Neural cell (in vitro differentiated cells): ENCODE measurements at regions not wholly inside any gene's neighbourhood (a gene's known extent, or its start where the extent isn't known, plus 50 kb on each side); places are given as distances from the start of the nearest gene placed in this dataset.

Experiments used
- H2AFZ ChIP-seq: fragments of 200-600, 300-800 bp; sonication (generic), shearing (Covaris generic); 2 replicates; pipeline ENCODE4 v1.6.0; 2014; ENCODE audit warnings: low read depth, mild to moderate bottlenecking, antibody characterized with exemption, low read length, moderate library complexity
- H3F3A ChIP-seq: fragments of 200-600 bp; shearing (Covaris generic); 2 replicates; pipeline ENCODE4 v1.6.1; 2016; ENCODE audit warnings: mild to moderate bottlenecking, moderate library complexity, mixed read lengths, antibody characterized with exemption, low read length; ENCODE audit not compliant: insufficient read depth, poor library complexity, severe bottlenecking
- H3K27ac ChIP-seq: fragments of 200-600, 300-800 bp; sonication (generic), shearing (Covaris generic); 2 replicates; pipeline ENCODE4 v1.5.1; 2014; ENCODE audit warnings: mild to moderate bottlenecking, low read length, moderate library complexity
- H3K27me3 ChIP-seq: fragments of 300-800, 200-600 bp; sonication (generic), shearing (Covaris generic); 2 replicates; pipeline ENCODE4 v1.6.0; 2014; ENCODE audit warnings: mild to moderate bottlenecking, low read depth, low read length, moderate library complexity; ENCODE audit not compliant: insufficient read depth
- H3K36me3 ChIP-seq: fragments of 300-800, 200-600 bp; sonication (generic), shearing (Covaris generic); 2 replicates; pipeline ENCODE4 v1.5.1; 2014; ENCODE audit warnings: mild to moderate bottlenecking, antibody characterized with exemption, low read length, moderate library complexity; ENCODE audit not compliant: insufficient read depth
- H3K4me2 ChIP-seq: fragments of 300-800, 200-600 bp; sonication (generic), shearing (Covaris generic); 2 replicates; pipeline ENCODE4 v1.6.0; 2014; ENCODE audit warnings: mild to moderate bottlenecking, low read length
- H3K4me3 ChIP-seq: fragments of 300-800, 200-600 bp; sonication (generic), shearing (Covaris generic); 2 replicates; pipeline ENCODE4 v1.5.1; 2014; ENCODE audit warnings: mild to moderate bottlenecking, low read length, moderate library complexity
- H3K79me2 ChIP-seq: fragments of 200-600 bp; shearing (Covaris generic); replicated peaks from 2 replicates; pipeline ENCODE4 v1.6.0; 2014; ENCODE audit warnings: mild to moderate bottlenecking, low read length, moderate library complexity; ENCODE audit not compliant: insufficient read depth
- H3K9ac ChIP-seq: fragments of 300-800, 200-600 bp; sonication (generic), shearing (Covaris generic); 2 replicates; pipeline ENCODE4 v1.6.1; 2016; ENCODE audit warnings: mild to moderate bottlenecking, low read length, mixed read lengths
- H3K9me2 ChIP-seq: fragments of 200-600 bp; shearing (Covaris generic); 2 replicates; pipeline ENCODE4 v1.6.1; 2016; ENCODE audit warnings: mild to moderate bottlenecking, low read length, mixed read lengths; ENCODE audit not compliant: insufficient read depth
- H3K9me3 ChIP-seq: fragments of 200-600, 300-800 bp; sonication (generic), shearing (Covaris generic); 2 replicates; pipeline ENCODE4 v1.6.1; 2016; ENCODE audit warnings: mild to moderate bottlenecking, mixed run types, low read length, moderate library complexity, mixed read lengths
- H4K20me1 ChIP-seq: fragments of 200-600 bp; shearing (Covaris generic); 2 replicates; pipeline ENCODE4 v1.6.1; 2016; ENCODE audit warnings: mild to moderate bottlenecking, mixed run types; ENCODE audit not compliant: insufficient read depth
- CTCF ChIP-seq: fragments of 450-650 bp; IDR thresholded peaks from 2 replicates; pipeline ENCODE4 v1.5.1; 2014; ENCODE audit warnings: antibody characterized with exemption, mild to moderate bottlenecking, moderate library complexity; ENCODE audit not compliant: poor library complexity, severe bottlenecking
- EP300 ChIP-seq: fragments of 450-650 bp; conservative IDR thresholded peaks from 2 replicates; pipeline ENCODE4 v1.6.1; 2014; ENCODE audit warnings: antibody characterized with exemption, mild to moderate bottlenecking, moderate library complexity; ENCODE audit not compliant: poor library complexity, severe bottlenecking
- EZH2 ChIP-seq: fragments of 200-600, 300-800 bp; shearing (Covaris generic), sonication (generic); IDR thresholded peaks from 2 replicates; pipeline ENCODE4 v1.6.1; 2014; ENCODE audit warnings: antibody characterized with exemption, low read length, borderline replicate concordance, mild to moderate bottlenecking; ENCODE audit not compliant: insufficient read depth, poor library complexity, severe bottlenecking
- MXI1 ChIP-seq: fragments of 450-650 bp; conservative IDR thresholded peaks from 2 replicates; pipeline ENCODE4 v1.6.1; 2014; ENCODE audit warnings: antibody characterized with exemption, mild to moderate bottlenecking; ENCODE audit not compliant: poor library complexity, severe bottlenecking
- POLR2AphosphoS5 ChIP-seq: IDR thresholded peaks from 2 replicates; pipeline ENCODE4 v1.6.1; 2012
- RAD21 ChIP-seq: fragments of 450-650 bp; conservative IDR thresholded peaks from 2 replicates; pipeline ENCODE4 v1.6.1; 2014; ENCODE audit warnings: antibody characterized with exemption, mild to moderate bottlenecking, moderate library complexity
- REST ChIP-seq: IDR thresholded peaks from 2 replicates; pipeline ENCODE4 v1.6.1; 2012; ENCODE audit warnings: borderline replicate concordance
- SMC3 ChIP-seq: fragments of 450-650 bp; conservative IDR thresholded peaks from 2 replicates; pipeline ENCODE4 v1.6.1; 2014; ENCODE audit warnings: antibody characterized with exemption, mild to moderate bottlenecking, moderate library complexity; ENCODE audit not compliant: poor library complexity
- TAF1 ChIP-seq: IDR thresholded peaks from 2 replicates; pipeline ENCODE4 v1.6.1; 2012; ENCODE audit warnings: low read depth

- no peak overlapping the region for H3K27ac ChIP-seq
- no peaks in the 10 kb centered on the region for H3K9me2 ChIP-seq
- H3K4me3 ChIP-seq = no peak overlapping the region
- no peaks in the 10 kb centered on the region for H3K36me3 ChIP-seq
- TF ChIP-seq CTCF = no peak
- no peak for TF ChIP-seq MXI1
- TF ChIP-seq EZH2 = no peak
- TF ChIP-seq EP300 = no peak
- no peak for TF ChIP-seq SMC3
- no peak for TF ChIP-seq REST
- TF ChIP-seq TAF1 = no peak
- no peak for TF ChIP-seq RAD21
- no peak for TF ChIP-seq POLR2AphosphoS5
- H3F3A ChIP-seq = no peaks in the 10 kb centered on the region
- no peak overlapping the region for H3K4me2 ChIP-seq
- no peak overlapping the region for H3K9ac ChIP-seq
- no peak overlapping the region for H2AFZ ChIP-seq
- H3K79me2 ChIP-seq = no peaks in the 10 kb centered on the region
- H3K9me3 ChIP-seq = no peaks in the 10 kb centered on the region
- H4K20me1 ChIP-seq = no peaks in the 10 kb centered on the region
- no peaks in the 10 kb centered on the region for H3K27me3 ChIP-seq
Measured at GRCh38 chr7:18337048-18337809, 158.3 kb upstream of the HDAC9 start.

GRCh38 chr7:18338910-18339523 is 156.5 kb upstream of the HDAC9 start:
- no peaks in the 10 kb centered on the region for H3F3A ChIP-seq
- H3K36me3 ChIP-seq = no peaks in the 10 kb centered on the region
- no peaks in the 10 kb centered on the region for H3K9me3 ChIP-seq
- H3K79me2 ChIP-seq = no peaks in the 10 kb centered on the region
- no peak overlapping the region for H3K4me2 ChIP-seq
- TF ChIP-seq TAF1 = no peak
- TF ChIP-seq SMC3 = no peak
- no peak for TF ChIP-seq EP300
- TF ChIP-seq EZH2 = no peak
- TF ChIP-seq REST = no peak
- TF ChIP-seq CTCF = no peak
- no peak for TF ChIP-seq MXI1
- TF ChIP-seq POLR2AphosphoS5 = no peak
- TF ChIP-seq RAD21 = no peak
- no peak overlapping the region for H3K27ac ChIP-seq
- no peak overlapping the region for H3K9ac ChIP-seq
- H3K9me2 ChIP-seq = no peaks in the 10 kb centered on the region
- no peaks in the 10 kb centered on the region for H3K27me3 ChIP-seq
- no peaks in the 10 kb centered on the region for H4K20me1 ChIP-seq
- no peak overlapping the region for H2AFZ ChIP-seq
- no peak overlapping the region for H3K4me3 ChIP-seq
